ENCODE measurements at regions not wholly inside any gene's neighbourhood (a gene's known extent, or its start where the extent isn't known, plus 50 kb on each side); places are given as distances from the start of the nearest gene placed in this dataset.

DNA sequence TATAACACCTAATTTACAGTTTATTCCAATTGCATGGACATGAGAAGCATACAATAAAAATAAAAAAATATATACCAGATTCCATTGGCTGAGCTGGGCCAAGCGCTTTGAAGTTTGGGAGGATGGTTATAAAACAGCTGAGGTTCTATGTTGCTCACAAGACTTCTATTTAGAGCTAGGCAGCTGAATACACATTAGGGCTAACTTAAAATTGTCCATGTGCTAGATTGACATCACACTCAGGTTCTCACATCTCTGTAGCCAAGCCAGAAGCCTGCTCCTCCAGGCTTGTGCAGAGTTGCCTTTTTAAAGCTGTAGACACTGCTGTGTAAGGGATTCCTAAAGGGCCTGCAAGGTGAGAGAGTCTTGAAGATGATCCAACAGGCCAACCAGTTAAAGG is 871.1 kb upstream of the FANCL start:
- ATAC-seq, result no peak
- intact Hi-C loops (cut with micrococcal nuclease; ENCODE audit: unreplicated experiment), result no loop called here
- H3K36me3 ChIP-seq (ENCODE audit: control insufficient read depth, insufficient read depth, low read length), result no peaks in the 10 kb centered on the region
- H3K27ac ChIP-seq (ENCODE audit: low read length), result no peak overlapping the region
- in situ Hi-C loops (cut with HindIII; ENCODE audit: low pct_unique_long_range_greater_than_20kb, low sequenced_read_pairs), result no loop called here
- no peak for TF ChIP-seq SIN3A (IDR thresholded peaks at IDR 0.05; ENCODE audit: borderline replicate concordance, insufficient read depth, low read depth, low read length)
- no peak for TF ChIP-seq TCF7L2 (IDR thresholded peaks at IDR 0.05; ENCODE audit: low read depth, low read length)
- TF ChIP-seq, protein P1, sequence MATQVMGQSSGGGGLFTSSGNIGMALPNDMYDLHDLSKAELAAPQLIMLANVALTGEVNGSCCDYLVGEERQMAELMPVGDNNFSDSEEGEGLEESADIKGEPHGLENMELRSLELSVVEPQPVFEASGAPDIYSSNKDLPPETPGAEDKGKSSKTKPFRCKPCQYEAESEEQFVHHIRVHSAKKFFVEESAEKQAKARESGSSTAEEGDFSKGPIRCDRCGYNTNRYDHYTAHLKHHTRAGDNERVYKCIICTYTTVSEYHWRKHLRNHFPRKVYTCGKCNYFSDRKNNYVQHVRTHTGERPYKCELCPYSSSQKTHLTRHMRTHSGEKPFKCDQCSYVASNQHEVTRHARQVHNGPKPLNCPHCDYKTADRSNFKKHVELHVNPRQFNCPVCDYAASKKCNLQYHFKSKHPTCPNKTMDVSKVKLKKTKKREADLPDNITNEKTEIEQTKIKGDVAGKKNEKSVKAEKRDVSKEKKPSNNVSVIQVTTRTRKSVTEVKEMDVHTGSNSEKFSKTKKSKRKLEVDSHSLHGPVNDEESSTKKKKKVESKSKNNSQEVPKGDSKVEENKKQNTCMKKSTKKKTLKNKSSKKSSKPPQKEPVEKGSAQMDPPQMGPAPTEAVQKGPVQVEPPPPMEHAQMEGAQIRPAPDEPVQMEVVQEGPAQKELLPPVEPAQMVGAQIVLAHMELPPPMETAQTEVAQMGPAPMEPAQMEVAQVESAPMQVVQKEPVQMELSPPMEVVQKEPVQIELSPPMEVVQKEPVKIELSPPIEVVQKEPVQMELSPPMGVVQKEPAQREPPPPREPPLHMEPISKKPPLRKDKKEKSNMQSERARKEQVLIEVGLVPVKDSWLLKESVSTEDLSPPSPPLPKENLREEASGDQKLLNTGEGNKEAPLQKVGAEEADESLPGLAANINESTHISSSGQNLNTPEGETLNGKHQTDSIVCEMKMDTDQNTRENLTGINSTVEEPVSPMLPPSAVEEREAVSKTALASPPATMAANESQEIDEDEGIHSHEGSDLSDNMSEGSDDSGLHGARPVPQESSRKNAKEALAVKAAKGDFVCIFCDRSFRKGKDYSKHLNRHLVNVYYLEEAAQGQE (IDR thresholded peaks at IDR 0.05; ENCODE audit: insufficient read depth in 1 of 2, low read depth in 2 of 2, low read length in 1 of 2), result no peak
- TF ChIP-seq POLR2AphosphoS5 (IDR thresholded peaks at IDR 0.05; ENCODE audit: low read depth, low read length), result no peak
- TF ChIP-seq, protein P2, sequence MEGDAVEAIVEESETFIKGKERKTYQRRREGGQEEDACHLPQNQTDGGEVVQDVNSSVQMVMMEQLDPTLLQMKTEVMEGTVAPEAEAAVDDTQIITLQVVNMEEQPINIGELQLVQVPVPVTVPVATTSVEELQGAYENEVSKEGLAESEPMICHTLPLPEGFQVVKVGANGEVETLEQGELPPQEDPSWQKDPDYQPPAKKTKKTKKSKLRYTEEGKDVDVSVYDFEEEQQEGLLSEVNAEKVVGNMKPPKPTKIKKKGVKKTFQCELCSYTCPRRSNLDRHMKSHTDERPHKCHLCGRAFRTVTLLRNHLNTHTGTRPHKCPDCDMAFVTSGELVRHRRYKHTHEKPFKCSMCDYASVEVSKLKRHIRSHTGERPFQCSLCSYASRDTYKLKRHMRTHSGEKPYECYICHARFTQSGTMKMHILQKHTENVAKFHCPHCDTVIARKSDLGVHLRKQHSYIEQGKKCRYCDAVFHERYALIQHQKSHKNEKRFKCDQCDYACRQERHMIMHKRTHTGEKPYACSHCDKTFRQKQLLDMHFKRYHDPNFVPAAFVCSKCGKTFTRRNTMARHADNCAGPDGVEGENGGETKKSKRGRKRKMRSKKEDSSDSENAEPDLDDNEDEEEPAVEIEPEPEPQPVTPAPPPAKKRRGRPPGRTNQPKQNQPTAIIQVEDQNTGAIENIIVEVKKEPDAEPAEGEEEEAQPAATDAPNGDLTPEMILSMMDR (IDR thresholded peaks at IDR 0.05), result no peak
- H3K27me3 ChIP-seq (ENCODE audit: control insufficient read depth, insufficient read depth, low read length), result no peaks in the 10 kb centered on the region
- no TSS peak for BruUV-seq (replicated peaks)
- H3K4me3 ChIP-seq (ENCODE audit: low read depth in 2 of 2, low read length in 2 of 2), result no peak overlapping the region
- POLR2A ChIA-PET, result no interaction called here
- no peaks in the 10 kb centered on the region for H3K4me1 ChIP-seq (ENCODE audit: control insufficient read depth, insufficient read depth, low read length)
- no peaks in the 10 kb centered on the region for H3K9me3 ChIP-seq (ENCODE audit: control insufficient read depth, insufficient read depth, low read depth, low read length)
- CTCF ChIA-PET, result no interaction called here
- DNase-seq (ENCODE audit: low read depth, low spot score), result no peak

DNA sequence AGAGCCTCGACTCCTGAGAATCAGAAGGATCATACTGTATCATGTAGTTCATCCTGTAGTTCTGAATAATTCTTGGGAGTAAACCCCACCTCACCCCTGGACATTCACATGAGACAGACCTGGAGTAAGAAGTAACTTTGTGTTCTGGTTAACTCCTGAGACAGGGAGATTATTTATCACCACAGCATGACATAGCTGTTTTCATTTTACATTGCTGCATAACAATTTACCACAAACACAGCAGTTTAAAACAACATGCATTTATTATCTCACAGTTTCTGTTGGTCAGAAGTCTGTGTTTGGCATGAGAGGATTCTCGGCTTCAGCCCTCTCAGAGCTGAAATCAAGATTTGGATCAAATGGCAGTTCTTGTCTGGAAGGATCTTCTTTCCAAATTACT is 855.8 kb upstream of the FANCL start:
- BruUV-seq (replicated peaks), result no TSS peak
- ATAC-seq, result no peak
- POLR2A ChIA-PET, result no interaction called here

More for the DNA sequence above, 855.8 kb upstream of the FANCL start:
- CTCF ChIA-PET, result no interaction called here
- Histone ChIP-seq H3K36me3 (ENCODE audit: control insufficient read depth, insufficient read depth, low read length) (no peaks in the 10 kb centered on the region), H3K4me1 (ENCODE audit: control insufficient read depth, insufficient read depth, low read length) (no peaks in the 10 kb centered on the region), H3K9me3 (ENCODE audit: control insufficient read depth, insufficient read depth, low read depth, low read length) (no peaks in the 10 kb centered on the region), H3K4me3 (ENCODE audit: low read depth in 2 of 2, low read length in 2 of 2) (no peak overlapping the region), H3K27me3 (ENCODE audit: control insufficient read depth, insufficient read depth, low read length) (no peaks in the 10 kb centered on the region), H3K27ac (ENCODE audit: low read length) (no peak overlapping the region)
- TF ChIP-seq POLR2AphosphoS5 (IDR thresholded peaks at IDR 0.05; ENCODE audit: low read depth, low read length) (no peak), SIN3A (IDR thresholded peaks at IDR 0.05; ENCODE audit: borderline replicate concordance, insufficient read depth, low read depth, low read length) (no peak), TCF7L2 (IDR thresholded peaks at IDR 0.05; ENCODE audit: low read depth, low read length) (no peak)
- TF ChIP-seq, protein P1 (IDR thresholded peaks at IDR 0.05; ENCODE audit: insufficient read depth in 1 of 2, low read depth in 2 of 2, low read length in 1 of 2), result no peak
- TF ChIP-seq, protein P2 (IDR thresholded peaks at IDR 0.05), result no peak
- DNase-seq (ENCODE audit: low read depth, low spot score), result no peak
- in situ Hi-C loops (cut with HindIII; ENCODE audit: low pct_unique_long_range_greater_than_20kb, low sequenced_read_pairs), result no loop called here
- intact Hi-C loops (cut with micrococcal nuclease; ENCODE audit: unreplicated experiment), result no loop called here
